ENCODE measurements at regions not wholly inside any gene's neighbourhood (a gene's known extent, or its start where the extent isn't known, plus 50 kb on each side); places are given as distances from the start of the nearest gene placed in this dataset.

DNA sequence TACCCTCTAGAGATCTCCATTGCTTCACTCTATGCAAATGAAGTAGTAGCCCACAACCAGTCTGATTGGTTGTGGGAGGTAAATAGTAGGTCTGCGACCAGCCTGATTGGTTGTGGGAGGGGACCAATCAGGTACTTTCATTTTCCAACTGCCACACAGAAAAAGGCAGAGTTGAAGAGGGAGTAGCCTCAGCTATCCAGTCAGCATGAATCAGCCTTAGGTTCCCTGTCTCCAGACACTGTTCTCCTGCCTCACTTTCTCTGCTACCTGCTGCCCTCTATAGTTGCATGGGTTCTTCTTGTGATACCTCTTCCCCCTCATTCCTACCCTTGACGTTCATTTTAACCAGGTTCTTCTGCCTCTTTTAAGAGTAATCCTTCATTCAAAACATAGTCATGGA, 114.5 kb upstream of the LYZL1 start:
- no peak overlapping the region for H3K9ac ChIP-seq (ENCODE audit: insufficient read length, low read depth)
- H3K9me3 ChIP-seq (ENCODE audit: insufficient read depth, low read length) = peaks cover 34% of the 10 kb centered on the region
- H3K27me3 ChIP-seq (ENCODE audit: insufficient read depth, insufficient read length) = no peaks in the 10 kb centered on the region
- no peaks in the 10 kb centered on the region for H3K4me1 ChIP-seq (ENCODE audit: insufficient read depth, insufficient read length)
- DNase-seq (ENCODE audit: low read depth, low spot score) = no peak
- no peak for TF ChIP-seq SUZ12 (IDR thresholded peaks at IDR 0.05; ENCODE audit: extremely low read depth, insufficient read depth, insufficient read length)
- no peak for TF ChIP-seq YY1 (IDR thresholded peaks at IDR 0.05; ENCODE audit: insufficient read depth, insufficient read length)
- TF ChIP-seq ZNF274 (IDR thresholded peaks at IDR 0.05; ENCODE audit: low read depth, low read length) = no peak
- no peak overlapping the region for H3K4me3 ChIP-seq (ENCODE audit: insufficient read length, low read depth)
- no peaks in the 10 kb centered on the region for H3K36me3 ChIP-seq (ENCODE audit: insufficient read depth, insufficient read length, low read length)

DNA sequence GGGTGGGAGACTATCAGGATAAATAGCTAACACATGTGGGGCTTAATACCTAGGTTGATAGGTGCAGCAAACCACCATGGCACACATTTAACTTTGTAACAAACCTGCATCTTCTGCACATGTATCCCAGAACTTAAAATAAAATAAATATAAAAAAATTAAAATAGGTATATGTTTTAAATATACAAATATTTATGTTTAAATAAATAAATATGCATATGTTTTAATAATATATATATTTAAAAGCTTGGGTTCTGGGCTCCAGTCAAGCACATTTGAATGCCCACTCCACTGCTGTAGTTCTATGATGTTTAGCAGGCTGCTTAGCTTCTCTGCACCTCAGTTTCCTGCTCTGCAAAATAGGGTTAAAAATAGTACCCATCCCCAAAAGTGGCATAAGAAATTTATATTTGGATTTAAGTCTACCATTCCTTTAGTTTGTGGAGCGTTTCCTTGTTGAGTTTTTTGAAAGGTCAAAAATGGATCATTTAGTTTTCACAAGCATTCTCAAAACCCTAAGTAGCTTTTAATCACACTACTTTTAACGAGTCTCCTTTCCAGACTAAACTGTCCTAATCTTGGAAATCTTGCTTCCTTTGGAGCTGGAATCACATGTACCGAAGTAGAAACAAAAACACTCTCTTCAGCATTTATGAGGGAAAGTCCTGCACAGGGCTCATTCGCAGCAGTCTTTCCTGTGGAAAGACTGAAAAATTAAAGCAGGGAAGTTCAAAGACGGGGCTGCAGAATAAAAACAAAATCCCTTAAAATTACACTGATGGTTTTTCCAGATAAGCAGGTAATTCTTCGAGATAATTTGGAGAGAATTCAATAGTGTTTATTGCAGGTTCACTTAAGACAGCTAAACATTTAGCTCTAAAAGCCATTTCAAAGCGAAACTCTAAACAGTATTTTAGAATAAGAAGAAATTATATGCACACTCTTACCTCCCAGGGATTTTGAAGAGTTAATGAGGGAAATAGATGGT, 111.7 kb upstream of the LYZL1 start:
- peaks cover 12% of the 10 kb centered on the region for H3K9me3 ChIP-seq (ENCODE audit: insufficient read depth, low read length)
- TF ChIP-seq YY1 (IDR thresholded peaks at IDR 0.05; ENCODE audit: insufficient read depth, insufficient read length) (no peak), ZNF274 (IDR thresholded peaks at IDR 0.05; ENCODE audit: low read depth, low read length) (no peak), SUZ12 (IDR thresholded peaks at IDR 0.05; ENCODE audit: extremely low read depth, insufficient read depth, insufficient read length) (no peak)
- no peak overlapping the region for H3K4me3 ChIP-seq (ENCODE audit: insufficient read length, low read depth)
- no peaks in the 10 kb centered on the region for H3K4me1 ChIP-seq (ENCODE audit: insufficient read depth, insufficient read length)
- DNase-seq (ENCODE audit: low read depth, low spot score) = no peak
- no peaks in the 10 kb centered on the region for H3K27me3 ChIP-seq (ENCODE audit: insufficient read depth, insufficient read length)
- H3K36me3 ChIP-seq (ENCODE audit: insufficient read depth, insufficient read length, low read length) = no peaks in the 10 kb centered on the region
- no peak overlapping the region for H3K9ac ChIP-seq (ENCODE audit: insufficient read length, low read depth)

DNA sequence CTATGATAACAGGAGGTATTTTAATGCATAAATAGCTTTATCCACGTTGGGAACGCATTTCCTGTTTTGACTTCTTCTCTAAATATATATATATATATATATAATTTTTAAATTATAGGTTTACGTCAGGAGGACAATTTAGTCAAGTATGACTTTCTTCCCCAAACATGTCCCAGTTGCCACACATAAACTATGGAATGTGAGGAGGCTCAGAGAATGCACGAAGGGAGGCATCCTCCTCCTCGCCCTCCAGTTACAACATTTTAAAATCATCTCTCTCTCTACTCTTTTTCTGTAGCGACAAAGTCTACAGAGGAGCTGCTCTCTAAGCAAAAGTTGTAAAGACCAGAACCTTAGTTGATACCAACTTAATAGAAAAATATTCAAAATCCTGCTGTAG, 106.9 kb upstream of the LYZL1 start:
- Histone ChIP-seq H3K4me1 (ENCODE audit: insufficient read depth, insufficient read length) (no peaks in the 10 kb centered on the region), H3K9me3 (ENCODE audit: insufficient read depth, low read length) (no peaks in the 10 kb centered on the region), H3K27me3 (ENCODE audit: insufficient read depth, insufficient read length) (no peaks in the 10 kb centered on the region), H3K4me3 (ENCODE audit: insufficient read length, low read depth) (no peak overlapping the region), H3K9ac (ENCODE audit: insufficient read length, low read depth) (no peak overlapping the region), H3K36me3 (ENCODE audit: insufficient read depth, insufficient read length, low read length) (no peaks in the 10 kb centered on the region)
- no peak for DNase-seq (ENCODE audit: low read depth, low spot score)
- TF ChIP-seq ZNF274 (IDR thresholded peaks at IDR 0.05; ENCODE audit: low read depth, low read length) (no peak), YY1 (IDR thresholded peaks at IDR 0.05; ENCODE audit: insufficient read depth, insufficient read length) (no peak), SUZ12 (IDR thresholded peaks at IDR 0.05; ENCODE audit: extremely low read depth, insufficient read depth, insufficient read length) (no peak)

DNA sequence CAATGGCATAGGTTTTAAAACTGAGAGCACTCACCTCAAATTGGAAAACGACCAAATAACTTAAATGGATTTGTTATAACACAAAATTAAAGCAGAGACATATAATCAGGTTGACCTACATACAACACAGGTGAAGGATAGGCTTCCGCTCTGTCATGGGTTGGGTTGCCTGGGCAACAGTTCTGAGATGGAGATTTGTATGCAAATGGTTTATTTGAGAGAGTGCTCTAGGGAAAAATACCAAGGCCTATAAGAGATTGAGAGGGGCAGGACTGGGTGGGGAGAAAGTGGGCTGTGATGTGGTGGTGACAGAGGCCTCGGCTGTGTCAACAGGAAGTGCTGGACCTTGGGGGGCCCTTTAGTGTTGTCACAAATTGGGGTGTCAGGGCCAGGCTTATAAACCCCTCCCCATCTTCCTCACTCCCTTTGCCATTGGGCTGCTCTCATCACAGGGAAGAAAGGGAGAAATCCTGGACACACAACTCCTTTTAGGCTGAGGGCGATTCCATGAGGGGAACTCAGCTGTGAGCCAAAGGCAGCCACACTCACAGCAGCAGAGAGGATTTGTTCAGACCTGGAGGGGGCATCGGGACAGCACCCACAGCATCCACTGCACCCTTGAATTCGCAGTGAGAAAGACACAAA, 105.4 kb upstream of the LYZL1 start:
- Histone ChIP-seq H3K9me3 (ENCODE audit: insufficient read depth, low read length) (no peaks in the 10 kb centered on the region), H3K4me1 (ENCODE audit: insufficient read depth, insufficient read length) (no peaks in the 10 kb centered on the region), H3K4me3 (ENCODE audit: insufficient read length, low read depth) (no peak overlapping the region), H3K9ac (ENCODE audit: insufficient read length, low read depth) (no peak overlapping the region), H3K36me3 (ENCODE audit: insufficient read depth, insufficient read length, low read length) (no peaks in the 10 kb centered on the region), H3K27me3 (ENCODE audit: insufficient read depth, insufficient read length) (no peaks in the 10 kb centered on the region)
- no peak for TF ChIP-seq YY1 (IDR thresholded peaks at IDR 0.05; ENCODE audit: insufficient read depth, insufficient read length)
- TF ChIP-seq SUZ12 (IDR thresholded peaks at IDR 0.05; ENCODE audit: extremely low read depth, insufficient read depth, insufficient read length) = no peak
- TF ChIP-seq ZNF274 (IDR thresholded peaks at IDR 0.05; ENCODE audit: low read depth, low read length) = no peak
- no peak for DNase-seq (ENCODE audit: low read depth, low spot score)

DNA sequence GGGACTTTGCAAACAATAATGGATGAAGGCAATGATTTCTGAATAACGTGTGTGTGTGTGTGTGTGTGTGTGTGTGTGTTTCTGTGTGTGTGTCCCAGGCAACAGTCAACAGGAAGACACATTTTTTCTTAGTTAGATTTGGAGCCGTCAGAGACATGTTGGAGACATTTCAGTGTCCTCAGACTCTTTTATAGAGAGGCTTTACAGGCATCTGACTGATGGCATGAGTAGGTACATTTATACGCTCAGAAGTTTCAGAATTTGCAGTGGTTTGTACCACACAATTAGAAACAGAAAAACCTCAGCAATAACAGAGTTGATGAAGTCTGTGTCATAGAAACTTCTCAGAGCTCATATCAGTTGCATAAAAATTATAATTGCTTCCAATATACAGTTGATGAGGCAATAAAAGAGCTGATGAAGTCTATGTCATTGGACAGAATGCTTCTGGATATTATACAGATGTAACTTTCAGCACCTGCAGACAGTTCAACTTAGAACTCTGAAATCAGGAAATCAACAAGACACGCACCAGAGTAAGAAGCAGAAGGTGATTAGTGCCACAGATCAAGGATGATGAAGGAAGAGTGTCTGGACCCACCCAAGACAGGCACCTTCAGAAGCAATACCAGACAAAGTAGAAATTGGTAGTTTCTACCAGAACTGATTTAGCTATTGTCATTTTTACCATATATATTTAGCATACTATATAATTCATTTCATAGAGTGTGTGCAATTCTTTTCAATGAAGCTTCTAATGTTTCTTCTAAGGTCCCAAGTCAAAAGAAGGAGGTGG, 104.5 kb upstream of the LYZL1 start:
- H3K36me3 ChIP-seq (ENCODE audit: insufficient read depth, insufficient read length, low read length) = no peaks in the 10 kb centered on the region
- H3K9me3 ChIP-seq (ENCODE audit: insufficient read depth, low read length) = no peaks in the 10 kb centered on the region
- no peaks in the 10 kb centered on the region for H3K27me3 ChIP-seq (ENCODE audit: insufficient read depth, insufficient read length)
- no peak overlapping the region for H3K9ac ChIP-seq (ENCODE audit: insufficient read length, low read depth)
- no peaks in the 10 kb centered on the region for H3K4me1 ChIP-seq (ENCODE audit: insufficient read depth, insufficient read length)
- no peak overlapping the region for H3K4me3 ChIP-seq (ENCODE audit: insufficient read length, low read depth)
- DNase-seq (ENCODE audit: low read depth, low spot score) = no peak
- TF ChIP-seq ZNF274 (IDR thresholded peaks at IDR 0.05; ENCODE audit: low read depth, low read length) (no peak), SUZ12 (IDR thresholded peaks at IDR 0.05; ENCODE audit: extremely low read depth, insufficient read depth, insufficient read length) (no peak), YY1 (IDR thresholded peaks at IDR 0.05; ENCODE audit: insufficient read depth, insufficient read length) (no peak)

DNA sequence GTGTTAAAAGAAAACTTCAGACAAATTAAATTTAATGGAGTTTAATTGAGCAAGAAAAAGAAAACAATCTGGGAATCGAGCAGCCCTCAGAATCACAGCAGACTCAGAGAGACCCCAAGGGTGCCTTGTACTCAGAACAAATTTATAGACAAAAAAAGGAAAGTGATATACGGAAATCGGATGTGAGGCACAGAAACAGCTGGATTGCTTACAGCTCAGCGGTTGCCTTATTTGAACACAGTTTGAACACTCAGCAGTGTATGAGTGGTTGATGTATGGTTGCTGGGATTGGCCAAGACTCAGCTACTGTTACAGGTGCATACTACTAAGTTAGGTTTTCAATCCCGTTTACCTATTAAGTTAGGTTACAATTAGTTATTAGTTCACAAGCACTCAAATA, 103.8 kb upstream of the LYZL1 start:
- DNase-seq (ENCODE audit: low read depth, low spot score) = no peak
- Histone ChIP-seq H3K27me3 (ENCODE audit: insufficient read depth, insufficient read length) (no peaks in the 10 kb centered on the region), H3K4me3 (ENCODE audit: insufficient read length, low read depth) (no peak overlapping the region), H3K4me1 (ENCODE audit: insufficient read depth, insufficient read length) (no peaks in the 10 kb centered on the region), H3K9ac (ENCODE audit: insufficient read length, low read depth) (no peak overlapping the region), H3K36me3 (ENCODE audit: insufficient read depth, insufficient read length, low read length) (no peaks in the 10 kb centered on the region), H3K9me3 (ENCODE audit: insufficient read depth, low read length) (no peaks in the 10 kb centered on the region)
- TF ChIP-seq YY1 (IDR thresholded peaks at IDR 0.05; ENCODE audit: insufficient read depth, insufficient read length) (no peak), ZNF274 (IDR thresholded peaks at IDR 0.05; ENCODE audit: low read depth, low read length) (no peak), SUZ12 (IDR thresholded peaks at IDR 0.05; ENCODE audit: extremely low read depth, insufficient read depth, insufficient read length) (no peak)
